Astrocyte of the spinal cord (primary cell): ENCODE measurements at regions not wholly inside any gene's neighbourhood (a gene's known extent, or its start where the extent isn't known, plus 50 kb on each side); places are given as distances from the start of the nearest gene placed in this dataset.

Source experiments
- DNase-seq: peaks from one replicate; pipeline ENCODE4 v3.0.0; 2011; ENCODE audit warnings: low read depth, low spot score
- H3K4me3 ChIP-seq: 2 replicates; pipeline ENCODE4 v1.5.1; 2011; ENCODE audit warnings: low read depth, mild to moderate bottlenecking, low read length, moderate library complexity
- CTCF ChIP-seq: IDR thresholded peaks from 2 replicates; pipeline ENCODE4 v1.5.1; 2012; ENCODE audit warnings: low read depth, mild to moderate bottlenecking, low read length, inconsistent platforms
- in situ Hi-C: cut with HindIII; loops from 2 replicates; pipeline ENCODE4 v1.10.0; 2017; ENCODE audit warnings: low sequenced_read_pairs

- TF ChIP-seq CTCF: no peak
- DNase-seq: no peak
- no peak overlapping the region for H3K4me3 ChIP-seq
- in situ Hi-C loops: no loop called here
Observed at GRCh38 chr3:164419220-164419619, 659.1 kb downstream of the SI start.

DNA sequence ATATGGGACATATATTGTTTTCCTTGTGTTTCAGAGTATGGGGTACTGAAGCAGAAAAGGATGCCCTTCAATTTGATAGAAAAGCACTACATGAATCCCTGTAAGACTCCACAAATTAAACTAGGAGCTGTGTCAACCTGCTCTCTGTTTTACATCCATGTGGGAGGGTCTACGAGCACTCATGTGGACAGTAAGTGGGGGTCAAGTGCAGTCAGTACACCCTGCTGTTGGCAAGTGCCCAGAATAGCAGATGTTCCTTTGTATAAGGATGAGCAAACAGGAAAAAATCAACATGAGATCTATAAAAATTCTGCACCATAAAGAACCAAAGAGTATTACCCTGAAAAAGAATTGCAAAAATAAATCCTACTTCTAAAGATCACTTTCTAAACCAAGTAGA lies 659.9 kb downstream of the SI start:
- no peak for TF ChIP-seq CTCF
- in situ Hi-C loops: no loop called here
- DNase-seq: peak; percentile 24
- no peak overlapping the region for H3K4me3 ChIP-seq

- no peak for DNase-seq
- in situ Hi-C loops: no loop called here
- TF ChIP-seq CTCF: no peak
- H3K4me3 ChIP-seq: no peak overlapping the region
Observed at GRCh38 chr3:164417955-164418354, 660.3 kb downstream of the SI start.

DNA sequence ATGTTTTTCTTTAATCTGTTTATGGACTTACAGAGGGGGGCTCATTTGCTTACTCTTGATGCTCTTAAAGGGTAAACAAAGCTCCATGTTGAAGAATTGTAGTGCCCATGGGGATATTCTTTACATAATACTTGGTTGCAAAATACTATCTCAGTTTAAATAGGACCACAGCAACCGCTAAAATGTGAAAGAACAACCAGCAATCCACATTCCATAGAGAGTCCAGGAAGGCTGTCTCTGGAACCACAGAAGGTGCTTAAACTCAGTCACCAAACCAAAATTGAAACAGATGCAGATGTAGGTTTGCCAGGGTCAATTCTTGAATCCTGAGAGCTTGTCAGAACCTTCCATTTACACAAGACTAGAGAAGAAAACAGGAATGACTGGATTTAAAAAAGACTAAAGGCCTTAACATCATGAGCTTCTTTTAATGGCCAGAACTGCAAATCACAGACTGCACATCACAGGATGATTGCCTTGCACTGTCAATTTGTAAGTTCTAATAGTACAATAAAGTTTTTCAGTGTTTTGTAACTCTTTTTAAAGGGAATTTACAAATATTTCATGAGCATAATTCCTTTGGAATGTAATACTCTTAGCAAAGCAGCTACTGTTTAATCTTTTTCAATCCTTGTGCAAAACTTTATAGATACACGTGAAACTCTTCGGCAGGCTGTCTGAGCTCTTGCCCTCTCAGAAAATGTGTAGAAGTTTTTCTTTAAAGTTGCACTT lies 661.6 kb downstream of the SI start:
- TF ChIP-seq CTCF: no peak
- peak; percentile 59 for DNase-seq
- in situ Hi-C loops: no loop called here
- no peak overlapping the region for H3K4me3 ChIP-seq

- DNase-seq: no peak
- in situ Hi-C loops: no loop called here
- no peak for TF ChIP-seq CTCF
Observed at GRCh38 chr3:164408326-164408725, 670.0 kb downstream of the SI start.

DNA sequence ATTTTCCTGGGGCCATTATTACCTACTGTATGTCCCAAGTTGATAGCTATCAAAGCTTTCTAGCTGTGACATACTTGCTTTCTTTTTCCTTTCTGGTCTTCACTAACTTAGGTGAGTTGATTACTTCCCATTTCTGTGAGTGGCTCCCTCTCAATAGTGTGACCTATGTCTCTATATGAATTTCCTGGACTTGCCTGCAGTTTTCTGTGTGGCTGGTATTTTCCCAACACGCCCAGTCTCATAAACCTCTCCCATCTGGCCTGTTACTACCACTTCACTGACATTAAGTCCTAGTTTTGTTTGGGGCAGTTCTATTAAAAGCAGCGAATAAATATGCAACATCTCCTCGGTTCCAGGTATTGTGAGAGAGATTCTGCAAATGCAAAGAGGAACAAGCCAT lies 671.2 kb downstream of the SI start:
- in situ Hi-C loops: no loop called here
- TF ChIP-seq CTCF: no peak
- DNase-seq: no peak
- H3K4me3 ChIP-seq: no peak overlapping the region

More at GRCh38 chr3:164408326-164408725, 670.0 kb downstream of the SI start:
- no peak overlapping the region for H3K4me3 ChIP-seq

DNA sequence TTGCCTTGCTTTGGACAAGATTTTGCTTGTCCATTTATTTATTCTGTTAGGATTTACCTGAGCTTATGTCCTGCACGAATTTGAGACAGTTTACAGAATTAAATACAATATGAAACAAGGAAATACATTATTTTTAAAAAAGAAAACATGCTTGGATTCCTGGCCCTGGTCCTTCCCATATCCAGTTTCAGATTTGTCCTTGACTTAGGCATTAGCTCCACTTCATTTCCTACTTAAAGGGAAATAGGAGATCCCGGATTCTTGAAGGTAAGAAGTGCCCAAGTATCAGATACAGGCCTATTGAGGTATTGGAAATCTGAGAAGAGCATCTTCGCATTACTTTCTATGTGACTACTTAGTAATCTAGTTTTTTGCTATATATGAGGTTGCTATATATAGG lies 672.0 kb downstream of the SI start:
- in situ Hi-C loops: no loop called here
- TF ChIP-seq CTCF: no peak
- no peak for DNase-seq

More for the DNA sequence above, 672.0 kb downstream of the SI start:
- H3K4me3 ChIP-seq: no peak overlapping the region
